Liver (tissue), 8 donors: ENCODE measurements at regions not wholly inside any gene's neighbourhood (a gene's known extent, or its start where the extent isn't known, plus 50 kb on each side); places are given as distances from the start of the nearest gene placed in this dataset.
A peak's percentile ranks its signal among the peaks of the same experiment; 100 is the strongest.

ENCODE experiments used
- DNase-seq: peaks from one replicate; pipeline ENCODE4 v3.0.0-alpha.2; 2017; ENCODE audit warnings: low spot score
- H3K27ac ChIP-seq, 2 donors: one replicate each; pipeline ENCODE4 v1.7.0; 2013; ENCODE audit warnings: inconsistent platforms in 2 of 2, low read length in 2 of 2, control low read depth in 1 of 2, low read depth in 1 of 2, mild to moderate bottlenecking in 1 of 2
- H3K27me3 ChIP-seq, 4 donors: one replicate each; pipeline versions ENCODE4 v1.6.1 to v1.7.0; 2013; ENCODE audit warnings: low read length in 3 of 4, inconsistent platforms in 1 of 4, mild to moderate bottlenecking in 1 of 4, moderate library complexity in 1 of 4; ENCODE audit not compliant: control insufficient read depth in 4 of 4, insufficient read depth in 4 of 4
- H3K36me3 ChIP-seq, 4 donors: one replicate each; pipeline versions ENCODE4 v1.6.1 to v1.7.0; 2013; ENCODE audit warnings: low read length in 3 of 4, mild to moderate bottlenecking in 3 of 4, low read depth in 1 of 4, moderate library complexity in 1 of 4; ENCODE audit not compliant: control insufficient read depth in 4 of 4, insufficient read depth in 3 of 4
- H3K4me1 ChIP-seq, 4 donors: one replicate each; pipeline versions ENCODE4 v1.6.1 to v1.7.0; 2013; ENCODE audit warnings: low read length in 3 of 4, mild to moderate bottlenecking in 3 of 4, moderate library complexity in 1 of 4; ENCODE audit not compliant: control insufficient read depth in 4 of 4, insufficient read depth in 4 of 4
- H3K4me3 ChIP-seq, 3 donors: one replicate each; pipeline versions ENCODE4 v1.6.1 to v1.7.0; 2013; ENCODE audit warnings: low read length in 3 of 3, control low read depth in 1 of 3, low read depth in 1 of 3, mild to moderate bottlenecking in 1 of 3
- H3K9ac ChIP-seq, 2 donors: one replicate each; pipeline ENCODE4 v1.7.0; 2013; ENCODE audit warnings: low read length in 2 of 2, mild to moderate bottlenecking in 2 of 2, moderate library complexity in 2 of 2, control low read depth in 1 of 2, low read depth in 1 of 2
- H3K9me3 ChIP-seq, 4 donors: one replicate each; pipeline versions ENCODE4 v1.6.1 to v1.7.0; 2013; ENCODE audit warnings: low read length in 3 of 4; ENCODE audit not compliant: control insufficient read depth in 4 of 4
- CTCF ChIP-seq: fragments of 150-350 bp; IDR thresholded peaks from 2 replicates; pipeline ENCODE4 v1.5.1; 2017; ENCODE audit warnings: improper control_type of control experiment, low read depth, low read length; ENCODE audit not compliant: missing input control
- FOXA1 ChIP-seq: IDR thresholded peaks from 2 replicates; pipeline ENCODE4 v1.6.1; 2016; ENCODE audit warnings: antibody characterized with exemption
- FOXA2 ChIP-seq: IDR thresholded peaks from 2 replicates; pipeline ENCODE4 v1.6.1; 2016; ENCODE audit warnings: antibody characterized with exemption
- HNF4A ChIP-seq, 2 donors: conservative IDR thresholded peaks; 2 replicates each; pipeline ENCODE4 v1.6.1; 2016; ENCODE audit warnings: antibody characterized with exemption in 2 of 2, mild to moderate bottlenecking in 2 of 2
- HNF4G ChIP-seq: IDR thresholded peaks from 2 replicates; pipeline ENCODE4 v1.6.1; 2016; ENCODE audit warnings: antibody characterized with exemption
- JUND ChIP-seq, 2 donors: IDR thresholded peaks; 2 replicates each; pipeline ENCODE4 v1.6.1; 2016; ENCODE audit warnings: antibody characterized with exemption in 2 of 2
- NR2F2 ChIP-seq: IDR thresholded peaks from 2 replicates; pipeline ENCODE4 v1.6.1; 2016; ENCODE audit warnings: antibody characterized with exemption
- RAD21 ChIP-seq, 2 donors: IDR thresholded peaks; 2 replicates each; pipeline ENCODE4 v1.6.1; 2016; ENCODE audit warnings: antibody characterized with exemption in 2 of 2, mild to moderate bottlenecking in 2 of 2
- TAF1 ChIP-seq: conservative IDR thresholded peaks from 2 replicates; pipeline ENCODE4 v1.6.1; 2016; ENCODE audit warnings: antibody characterized with exemption, mild to moderate bottlenecking
- YY1 ChIP-seq: IDR thresholded peaks from 2 replicates; pipeline ENCODE4 v1.6.1; 2016; ENCODE audit warnings: antibody characterized with exemption, mild to moderate bottlenecking
- ZBTB33 ChIP-seq: IDR thresholded peaks from 2 replicates; pipeline ENCODE4 v1.6.1; 2016; ENCODE audit warnings: antibody characterized with exemption
- WGBS: extraction: QIAGEN DNeasy Blood & Tissue Kit; methylation state at CpG from one replicate; pipeline ENCODE4 v1.1.7; 2013; 5-methylcytosine and 5-hydroxymethylcytosine counted together
- TF ChIP-seq, protein P1 (sequence below): IDR thresholded peaks from 2 replicates; pipeline ENCODE4 v1.6.1; 2016; ENCODE audit warnings: antibody characterized with exemption, mild to moderate bottlenecking
- TF ChIP-seq, protein P2 (sequence below): IDR thresholded peaks from 2 replicates; pipeline ENCODE4 v1.6.1; 2016; ENCODE audit warnings: antibody characterized with exemption
- donor health status: healthy.
- donor health status: healthy.
- donor health status: healthy.
- donor health status: healthy.
- donor health status: healthy.

DNA sequence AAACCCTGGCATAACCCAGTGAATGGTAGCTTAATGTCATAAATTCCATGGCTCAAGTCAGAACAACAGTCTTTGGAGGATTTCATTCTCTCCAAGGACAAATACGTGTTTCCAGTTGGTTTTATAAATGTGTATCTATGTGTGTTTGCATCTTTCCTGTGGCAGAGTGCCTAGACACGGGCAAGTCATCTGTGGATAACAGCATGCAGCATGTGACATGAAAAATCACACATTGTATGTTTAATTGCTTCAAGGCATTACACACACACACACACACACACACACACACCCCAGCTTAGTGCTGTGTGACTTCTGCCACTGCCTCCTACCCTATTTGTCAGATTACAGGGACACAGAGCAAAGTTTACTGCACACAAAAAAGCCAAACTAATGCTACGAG, 68.2 kb upstream of the SSX2IP start:
- no peak for TF ChIP-seq ZBTB33
- no peak for TF ChIP-seq HNF4A (conservative IDR thresholded peaks at IDR 0.05)
- TF ChIP-seq, protein P1, sequence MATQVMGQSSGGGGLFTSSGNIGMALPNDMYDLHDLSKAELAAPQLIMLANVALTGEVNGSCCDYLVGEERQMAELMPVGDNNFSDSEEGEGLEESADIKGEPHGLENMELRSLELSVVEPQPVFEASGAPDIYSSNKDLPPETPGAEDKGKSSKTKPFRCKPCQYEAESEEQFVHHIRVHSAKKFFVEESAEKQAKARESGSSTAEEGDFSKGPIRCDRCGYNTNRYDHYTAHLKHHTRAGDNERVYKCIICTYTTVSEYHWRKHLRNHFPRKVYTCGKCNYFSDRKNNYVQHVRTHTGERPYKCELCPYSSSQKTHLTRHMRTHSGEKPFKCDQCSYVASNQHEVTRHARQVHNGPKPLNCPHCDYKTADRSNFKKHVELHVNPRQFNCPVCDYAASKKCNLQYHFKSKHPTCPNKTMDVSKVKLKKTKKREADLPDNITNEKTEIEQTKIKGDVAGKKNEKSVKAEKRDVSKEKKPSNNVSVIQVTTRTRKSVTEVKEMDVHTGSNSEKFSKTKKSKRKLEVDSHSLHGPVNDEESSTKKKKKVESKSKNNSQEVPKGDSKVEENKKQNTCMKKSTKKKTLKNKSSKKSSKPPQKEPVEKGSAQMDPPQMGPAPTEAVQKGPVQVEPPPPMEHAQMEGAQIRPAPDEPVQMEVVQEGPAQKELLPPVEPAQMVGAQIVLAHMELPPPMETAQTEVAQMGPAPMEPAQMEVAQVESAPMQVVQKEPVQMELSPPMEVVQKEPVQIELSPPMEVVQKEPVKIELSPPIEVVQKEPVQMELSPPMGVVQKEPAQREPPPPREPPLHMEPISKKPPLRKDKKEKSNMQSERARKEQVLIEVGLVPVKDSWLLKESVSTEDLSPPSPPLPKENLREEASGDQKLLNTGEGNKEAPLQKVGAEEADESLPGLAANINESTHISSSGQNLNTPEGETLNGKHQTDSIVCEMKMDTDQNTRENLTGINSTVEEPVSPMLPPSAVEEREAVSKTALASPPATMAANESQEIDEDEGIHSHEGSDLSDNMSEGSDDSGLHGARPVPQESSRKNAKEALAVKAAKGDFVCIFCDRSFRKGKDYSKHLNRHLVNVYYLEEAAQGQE, result no peak
- no peak for TF ChIP-seq NR2F2
- no peak for TF ChIP-seq FOXA2
- no peak for TF ChIP-seq RAD21 (IDR thresholded peaks at IDR 0.05)
- H3K4me1 ChIP-seq, result peaks cover 0 to under 1% (median 0%) of the 10 kb centered on the region in 4 donors
- no peak overlapping the region for H3K9ac ChIP-seq
- no peaks in the 10 kb centered on the region for H3K36me3 ChIP-seq
- WGBS, result 80% methylated on average over 3 of the region's 3 CpGs
- no peak for DNase-seq
- no peak overlapping the region for H3K27ac ChIP-seq
- no peaks in the 10 kb centered on the region for H3K9me3 ChIP-seq
- H3K27me3 ChIP-seq, result no peaks in the 10 kb centered on the region
- no peak overlapping the region for H3K4me3 ChIP-seq

GRCh38 chr1:84757301-84757700, 67.0 kb upstream of the SSX2IP start:
- WGBS, result 77% methylated on average over 4 of the region's 4 CpGs
- peak; percentile 13 for TF ChIP-seq CTCF
- TF ChIP-seq, protein P2, sequence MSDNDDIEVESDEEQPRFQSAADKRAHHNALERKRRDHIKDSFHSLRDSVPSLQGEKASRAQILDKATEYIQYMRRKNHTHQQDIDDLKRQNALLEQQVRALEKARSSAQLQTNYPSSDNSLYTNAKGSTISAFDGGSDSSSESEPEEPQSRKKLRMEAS, result no peak
- TF ChIP-seq RAD21 (IDR thresholded peaks at IDR 0.05), result peak in 1 of 2 donors; percentile 23
- H3K4me3 ChIP-seq, result no peak overlapping the region

GRCh38 chr1:84756455-84757082, 66.3 kb upstream of the SSX2IP start:
- Histone ChIP-seq H3K27ac (no peak overlapping the region), H3K4me1 (peaks cover 0 to 3% (median 0%) of the 10 kb centered on the region in 4 donors), H3K36me3 (no peaks in the 10 kb centered on the region), H3K4me3 (no peak overlapping the region), H3K9me3 (no peaks in the 10 kb centered on the region), H3K9ac (no peak overlapping the region), H3K27me3 (no peaks in the 10 kb centered on the region)
- WGBS, result 59% methylated on average over 3 of the region's 3 CpGs
- no peak for DNase-seq
- no peak for TF ChIP-seq TAF1
- TF ChIP-seq NR2F2, result no peak
- TF ChIP-seq JUND (IDR thresholded peaks at IDR 0.05), result no peak
- TF ChIP-seq ZBTB33, result no peak
- TF ChIP-seq, protein P1, result no peak
- TF ChIP-seq YY1, result no peak
- TF ChIP-seq RAD21 (IDR thresholded peaks at IDR 0.05), result no peak
- no peak for TF ChIP-seq FOXA1
- TF ChIP-seq HNF4A (conservative IDR thresholded peaks at IDR 0.05), result no peak
- TF ChIP-seq HNF4G, result no peak

More at GRCh38 chr1:84757301-84757700, 67.0 kb upstream of the SSX2IP start:
- no peaks in the 10 kb centered on the region for H3K36me3 ChIP-seq
- no peaks in the 10 kb centered on the region for H3K27me3 ChIP-seq
- no peak overlapping the region for H3K9ac ChIP-seq
- no peaks in the 10 kb centered on the region for H3K9me3 ChIP-seq
- no peak for DNase-seq
- H3K27ac ChIP-seq, result no peak overlapping the region
- peaks cover 0 to 3% (median 0%) of the 10 kb centered on the region in 4 donors for H3K4me1 ChIP-seq
